HG03378 (cell line): ENCODE measurements at regions not wholly inside any gene's neighbourhood (a gene's known extent, or its start where the extent isn't known, plus 50 kb on each side); places are given as distances from the start of the nearest gene placed in this dataset.

Experiments used
- ATAC-seq: cut with Tn5 transposase; IDR thresholded peaks from one replicate; pipeline ENCODE4 v1.9.1; 2021; ENCODE audit warnings: mild to moderate bottlenecking, moderate library complexity; ENCODE audit not compliant: unreplicated experiment

DNA sequence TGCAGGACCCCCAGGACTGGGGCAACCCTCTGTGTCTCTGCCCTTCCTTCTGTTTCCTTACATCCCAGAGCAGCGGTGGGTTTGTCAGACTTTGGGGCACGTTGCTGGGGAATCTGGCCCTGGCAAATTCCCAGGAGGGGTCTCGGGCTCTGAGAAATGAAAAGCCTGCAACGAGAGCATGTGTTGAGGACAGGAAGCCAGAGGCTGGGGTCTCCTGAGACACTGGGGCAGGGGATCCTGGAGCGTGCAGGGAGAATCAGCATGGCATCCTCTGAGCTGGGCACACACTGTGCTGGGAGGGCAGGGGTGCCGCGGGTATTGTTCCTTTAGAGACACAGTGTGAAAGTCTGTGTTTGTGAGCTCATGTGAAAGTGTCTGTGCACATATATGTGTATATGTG is 279.9 kb upstream of the PPP2R2D start:
- ATAC-seq, result no peak

- ATAC-seq, result no peak
Measured at GRCh38 chr10:131621784-131622624, 278.8 kb upstream of the PPP2R2D start.

DNA sequence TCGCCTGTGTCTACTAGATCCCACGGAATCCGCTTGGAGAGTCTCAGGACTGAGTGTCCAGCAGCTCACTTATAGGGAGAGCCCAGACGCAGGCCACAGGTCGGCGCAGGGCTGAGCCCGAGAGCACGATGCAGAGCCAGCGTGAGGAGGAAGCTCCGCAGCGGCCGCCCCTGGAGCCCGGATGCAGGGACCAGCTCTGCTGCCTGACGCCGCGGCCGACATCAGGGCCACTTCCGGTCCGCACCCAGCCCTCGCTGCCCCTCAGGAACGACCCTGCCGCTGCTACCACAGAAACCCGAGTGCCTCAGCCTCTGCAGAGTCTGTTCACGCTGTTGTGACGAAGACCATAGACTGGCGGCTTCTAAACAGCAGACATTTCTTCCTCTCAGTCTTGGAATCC is 275.8 kb upstream of the PPP2R2D start:
- no peak for ATAC-seq

- no peak for ATAC-seq
Measured at GRCh38 chr10:131626274-131626673, 274.5 kb upstream of the PPP2R2D start.

DNA sequence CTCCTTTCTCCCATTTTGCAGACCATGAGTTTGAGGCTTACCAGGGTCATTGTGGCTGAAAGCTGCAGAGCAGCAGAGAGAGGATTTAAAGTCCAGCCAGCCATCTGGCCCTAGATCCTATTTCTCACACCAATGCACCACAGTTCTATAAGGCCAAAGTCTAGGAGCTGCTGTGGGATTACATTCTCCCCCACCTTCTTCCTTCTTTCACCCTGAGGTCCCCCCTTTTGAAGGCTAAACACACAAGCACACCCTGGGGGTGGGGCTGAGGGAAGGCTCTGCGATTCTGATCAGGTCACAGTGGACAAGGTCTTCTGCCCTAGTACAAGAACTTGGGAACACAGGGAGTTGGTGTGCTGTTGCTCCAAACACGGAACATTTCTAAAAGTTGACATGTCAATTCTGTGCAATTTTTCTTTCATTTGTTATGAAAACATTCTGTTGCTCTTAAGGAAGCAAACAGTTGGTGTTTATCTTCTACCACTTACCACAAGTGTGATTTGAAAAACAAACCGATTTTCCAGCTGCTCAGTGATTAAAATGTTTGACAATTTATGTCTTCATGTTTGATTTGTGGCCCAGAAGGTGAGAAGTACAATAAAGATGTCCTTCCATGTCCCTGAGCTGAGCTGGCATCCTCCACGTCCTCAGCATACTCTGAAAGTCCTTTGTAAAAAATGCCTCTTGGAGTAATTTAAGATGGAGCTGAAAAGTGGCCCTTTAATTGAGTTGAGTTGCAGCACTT is 271.6 kb upstream of the PPP2R2D start:
- ATAC-seq, result no peak

GRCh38 chr10:131630772-131631258 is 270.0 kb upstream of the PPP2R2D start:
- ATAC-seq, result no peak

GRCh38 chr10:131631619-131632018 is 269.2 kb upstream of the PPP2R2D start:
- ATAC-seq, result no peak

GRCh38 chr10:131635564-131636015 is 265.2 kb upstream of the PPP2R2D start:
- ATAC-seq, result no peak

DNA sequence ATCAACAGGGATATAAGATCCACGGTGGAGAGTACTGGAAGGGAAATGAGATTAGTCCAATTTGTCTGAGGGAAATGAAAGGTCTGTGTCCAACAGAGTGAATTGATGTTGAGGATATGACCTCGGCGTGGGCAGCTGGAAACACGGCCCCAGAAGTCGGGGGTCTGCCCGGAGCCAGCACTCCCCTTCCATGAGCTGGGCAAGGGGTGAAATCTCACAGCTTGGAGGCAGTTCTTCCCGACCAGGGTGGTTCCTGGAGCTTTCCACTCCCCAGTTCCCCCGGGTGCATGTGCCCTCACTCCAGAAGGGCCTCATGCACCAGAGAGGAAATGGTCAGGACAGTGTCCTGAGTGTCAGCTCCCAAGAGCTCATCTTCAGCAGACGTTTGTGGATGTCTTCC is 264.7 kb upstream of the PPP2R2D start:
- no peak for ATAC-seq

GRCh38 chr10:131636841-131637724 is 263.7 kb upstream of the PPP2R2D start:
- no peak for ATAC-seq

DNA sequence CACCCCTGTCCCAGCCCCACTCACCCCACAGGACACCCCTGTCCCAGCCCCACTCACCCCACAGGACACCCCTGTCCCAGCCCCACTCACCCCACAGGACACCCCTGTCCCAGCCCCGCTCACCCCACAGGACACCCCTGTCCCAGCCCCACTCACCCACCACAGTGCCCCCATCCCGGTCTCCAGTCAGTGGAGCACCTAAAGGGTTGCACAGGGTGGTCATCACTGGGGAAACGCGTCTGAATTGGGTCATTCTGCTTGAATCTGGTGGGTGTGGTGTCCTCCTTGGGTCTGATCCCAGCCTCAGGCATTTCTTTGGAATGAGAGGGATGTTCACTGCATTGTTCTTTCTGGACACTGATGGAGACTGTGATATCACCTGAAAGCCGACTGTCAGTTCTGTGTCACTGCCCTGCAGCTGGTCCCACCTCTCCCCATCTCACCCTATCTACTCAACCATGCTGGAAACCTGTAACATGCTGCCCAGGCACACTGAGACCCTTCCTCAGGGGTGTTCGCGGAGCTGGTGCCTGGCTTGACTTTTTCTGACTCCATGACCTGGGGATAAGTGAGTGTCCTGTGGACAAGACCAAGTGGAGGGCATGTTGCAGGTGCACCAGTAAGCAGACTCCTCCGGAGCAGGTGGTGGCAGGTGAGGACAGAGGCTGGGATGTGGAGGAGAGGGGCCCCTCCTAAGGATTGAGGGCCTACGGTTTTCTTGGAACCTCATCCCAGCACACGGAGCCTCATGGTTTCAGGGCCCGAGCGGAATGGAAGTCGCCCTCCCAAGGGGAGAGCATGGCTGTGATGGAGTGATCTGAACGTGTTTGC is 262.5 kb upstream of the PPP2R2D start:
- ATAC-seq, result no peak

DNA sequence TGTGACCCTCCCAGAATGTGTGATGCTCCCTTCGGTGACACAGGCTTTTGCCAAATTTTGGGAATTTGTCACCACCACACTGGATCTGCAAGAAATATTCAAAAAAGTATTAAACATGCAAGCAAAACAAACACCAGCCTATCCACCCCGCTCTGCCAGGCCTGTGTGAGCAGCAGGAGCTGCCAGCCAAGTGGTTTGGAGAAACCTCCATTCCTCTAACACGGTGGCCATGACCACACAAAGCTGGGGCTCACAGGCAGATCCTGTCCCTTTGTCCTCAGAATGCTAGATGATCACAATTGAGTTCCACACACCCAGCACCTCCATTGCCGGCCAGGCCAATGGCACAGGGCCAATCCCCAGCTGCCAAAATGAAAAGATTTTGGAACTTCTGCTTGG is 261.9 kb upstream of the PPP2R2D start:
- ATAC-seq, result no peak

DNA sequence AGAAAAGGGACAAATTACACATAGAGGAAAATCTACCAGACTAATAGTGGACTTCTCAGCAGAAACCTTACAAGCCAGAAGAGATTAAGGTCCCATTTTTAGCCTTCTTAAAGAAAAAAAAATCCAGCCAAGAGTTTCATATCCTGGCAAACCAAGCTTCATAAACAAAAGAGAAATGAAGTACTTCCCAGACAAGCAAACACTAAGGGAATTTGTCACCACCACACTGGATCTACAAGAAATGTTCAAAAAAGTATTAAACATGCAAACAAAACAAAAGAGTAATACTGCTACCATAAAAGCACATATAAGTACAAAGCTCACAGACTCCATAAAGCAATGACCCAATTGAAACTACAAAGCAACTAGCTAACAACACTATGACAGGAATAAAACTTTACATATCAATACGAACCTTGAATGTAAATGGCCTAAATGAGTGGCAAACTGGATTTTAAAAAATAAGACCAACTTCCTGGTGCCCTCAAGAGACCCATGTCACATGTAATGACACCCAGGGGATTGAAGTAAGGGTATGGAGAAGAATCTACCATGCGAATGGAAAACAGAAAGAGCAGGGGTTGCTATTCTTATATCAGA is 260.7 kb upstream of the PPP2R2D start:
- ATAC-seq, result no peak

DNA sequence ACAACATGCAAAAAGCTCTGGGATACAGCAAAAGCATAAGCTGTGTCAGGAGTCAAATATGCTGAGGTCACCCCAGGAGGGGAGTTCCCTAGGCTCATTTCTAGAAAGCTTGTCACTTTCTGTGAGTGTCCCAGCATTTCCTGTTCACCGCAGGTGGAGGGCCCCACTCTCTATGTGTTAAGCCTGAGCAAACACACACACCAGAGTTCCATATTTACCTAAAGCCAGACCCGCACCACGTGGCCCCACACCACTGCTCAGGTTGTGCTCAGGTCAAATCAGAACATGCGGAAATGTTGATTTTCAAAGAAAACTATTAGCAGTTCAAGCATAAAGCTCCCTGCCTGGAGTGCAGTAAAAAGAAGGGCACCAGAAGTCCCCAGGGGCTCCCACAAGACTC is 259.6 kb upstream of the PPP2R2D start:
- peak; percentile 100 for ATAC-seq

GRCh38 chr10:131641898-131642297 is 258.9 kb upstream of the PPP2R2D start:
- no peak for ATAC-seq

GRCh38 chr10:131642966-131643365 is 257.8 kb upstream of the PPP2R2D start:
- no peak for ATAC-seq

GRCh38 chr10:131644289-131644688 is 256.5 kb upstream of the PPP2R2D start:
- ATAC-seq, result no peak

DNA sequence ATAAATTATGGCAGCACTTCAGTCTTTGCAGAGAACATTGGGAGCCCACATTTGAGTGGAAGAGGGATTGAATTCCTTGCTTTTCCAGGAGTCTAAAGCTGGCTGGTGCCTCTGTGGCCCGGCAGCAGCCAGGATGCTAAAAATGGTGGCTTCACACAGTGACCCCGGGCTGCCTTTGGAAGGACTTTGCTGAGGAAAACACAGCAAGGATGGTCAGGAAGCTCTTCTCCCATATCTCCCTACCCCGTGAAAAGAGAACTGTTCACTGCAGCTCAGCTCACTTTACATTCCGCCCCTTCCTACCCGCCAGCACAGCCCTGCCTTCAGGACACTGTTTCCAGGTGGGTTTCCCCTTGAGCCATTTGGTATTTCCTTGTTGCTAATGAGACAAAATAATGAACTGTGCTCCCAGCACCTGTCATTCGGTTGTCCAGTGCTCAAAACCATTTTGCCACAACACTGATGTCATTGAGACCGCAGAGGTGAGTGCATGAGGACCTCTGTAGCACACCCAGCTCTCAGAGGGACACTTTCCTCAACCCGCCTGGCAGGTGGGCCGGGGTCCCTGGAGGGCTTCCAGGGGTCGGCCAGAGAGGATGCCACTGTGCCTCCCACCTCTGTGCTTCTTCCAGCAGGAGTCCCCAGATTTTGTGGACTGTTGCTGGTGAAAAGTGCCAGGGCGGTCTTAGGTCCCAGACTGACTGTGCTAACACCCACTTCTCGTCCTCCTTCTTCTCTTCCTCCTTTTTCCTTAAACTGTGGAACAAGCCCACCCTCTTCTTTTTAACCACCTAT is 255.7 kb upstream of the PPP2R2D start:
- no peak for ATAC-seq

- ATAC-seq, result no peak
Measured at GRCh38 chr10:131645756-131646155, 255.1 kb upstream of the PPP2R2D start.
